ENCODE measurements at regions not wholly inside any gene's neighbourhood (a gene's known extent, or its start where the extent isn't known, plus 50 kb on each side); places are given as distances from the start of the nearest gene placed in this dataset.

- Histone ChIP-seq H3K9ac (ENCODE audit: low read length) (no peak overlapping the region), H3K36me3 (ENCODE audit: insufficient read depth, low read length) (no peaks in the 10 kb centered on the region), H4K20me1 (ENCODE audit: insufficient read depth, low read length) (no peaks in the 10 kb centered on the region), H3K9me3 (ENCODE audit: low read length) (no peaks in the 10 kb centered on the region), H3K27me3 (ENCODE audit: insufficient read depth, low read length) (no peaks in the 10 kb centered on the region), H3K9me2 (ENCODE audit: low read depth, low read length) (no peaks in the 10 kb centered on the region), H3K27ac (ENCODE audit: low read depth, low read length, poor library complexity, severe bottlenecking) (no peak overlapping the region), H3K4me1 (ENCODE audit: insufficient read depth, low read length, severe bottlenecking) (no peaks in the 10 kb centered on the region), H3K79me2 (ENCODE audit: insufficient read depth, low read length) (no peaks in the 10 kb centered on the region), H3F3A (ENCODE audit: insufficient read depth, low read length) (no peaks in the 10 kb centered on the region), H2AFZ (ENCODE audit: low read length) (no peak overlapping the region), H3K4me3 (ENCODE audit: low read depth, low read length, poor library complexity, severe bottlenecking) (no peak overlapping the region), H3K4me2 (ENCODE audit: low read length) (no peak overlapping the region)
- TF ChIP-seq CTCF (IDR thresholded peaks at IDR 0.05; ENCODE audit: low read length), result no peak
- no peak for TF ChIP-seq EZH2 (IDR thresholded peaks at IDR 0.05; ENCODE audit: borderline replicate concordance, low read length)
These were observed 275.2 kb downstream of the DSEL start for GRCh38 chr18:67241299-67241698.

- Histone ChIP-seq H3K9me3 (ENCODE audit: low read length) (no peaks in the 10 kb centered on the region), H3K9ac (ENCODE audit: low read length) (no peak overlapping the region), H3K36me3 (ENCODE audit: insufficient read depth, low read length) (no peaks in the 10 kb centered on the region), H3K27me3 (ENCODE audit: insufficient read depth, low read length) (no peaks in the 10 kb centered on the region), H3K4me3 (ENCODE audit: low read depth, low read length, poor library complexity, severe bottlenecking) (no peak overlapping the region), H3K27ac (ENCODE audit: low read depth, low read length, poor library complexity, severe bottlenecking) (no peak overlapping the region), H2AFZ (ENCODE audit: low read length) (no peak overlapping the region), H4K20me1 (ENCODE audit: insufficient read depth, low read length) (no peaks in the 10 kb centered on the region), H3K4me1 (ENCODE audit: insufficient read depth, low read length, severe bottlenecking) (no peaks in the 10 kb centered on the region), H3K79me2 (ENCODE audit: insufficient read depth, low read length) (no peaks in the 10 kb centered on the region), H3F3A (ENCODE audit: insufficient read depth, low read length) (no peaks in the 10 kb centered on the region), H3K4me2 (ENCODE audit: low read length) (no peak overlapping the region), H3K9me2 (ENCODE audit: low read depth, low read length) (no peaks in the 10 kb centered on the region)
- TF ChIP-seq CTCF (IDR thresholded peaks at IDR 0.05; ENCODE audit: low read length), result no peak
- TF ChIP-seq EZH2 (IDR thresholded peaks at IDR 0.05; ENCODE audit: borderline replicate concordance, low read length), result no peak
These were observed 276.7 kb downstream of the DSEL start for GRCh38 chr18:67239826-67240225.

- no peak overlapping the region for H2AFZ ChIP-seq (ENCODE audit: low read length)
- no peak overlapping the region for H3K4me3 ChIP-seq (ENCODE audit: low read depth, low read length, poor library complexity, severe bottlenecking)
- H3K27ac ChIP-seq (ENCODE audit: low read depth, low read length, poor library complexity, severe bottlenecking), result no peak overlapping the region
- H3K36me3 ChIP-seq (ENCODE audit: insufficient read depth, low read length), result no peaks in the 10 kb centered on the region
- no peaks in the 10 kb centered on the region for H3K27me3 ChIP-seq (ENCODE audit: insufficient read depth, low read length)
- no peak for TF ChIP-seq CTCF (IDR thresholded peaks at IDR 0.05; ENCODE audit: low read length)
- no peak for TF ChIP-seq EZH2 (IDR thresholded peaks at IDR 0.05; ENCODE audit: borderline replicate concordance, low read length)
- no peaks in the 10 kb centered on the region for H3K79me2 ChIP-seq (ENCODE audit: insufficient read depth, low read length)
- no peak overlapping the region for H3K9ac ChIP-seq (ENCODE audit: low read length)
- H3K9me2 ChIP-seq (ENCODE audit: low read depth, low read length), result no peaks in the 10 kb centered on the region
- no peaks in the 10 kb centered on the region for H3K9me3 ChIP-seq (ENCODE audit: low read length)
- H3K4me1 ChIP-seq (ENCODE audit: insufficient read depth, low read length, severe bottlenecking), result no peaks in the 10 kb centered on the region
- H3F3A ChIP-seq (ENCODE audit: insufficient read depth, low read length), result no peaks in the 10 kb centered on the region
- no peak overlapping the region for H3K4me2 ChIP-seq (ENCODE audit: low read length)
- H4K20me1 ChIP-seq (ENCODE audit: insufficient read depth, low read length), result no peaks in the 10 kb centered on the region
These were observed 283.5 kb downstream of the DSEL start for GRCh38 chr18:67232991-67233390.
